ENCODE measurements at regions not wholly inside any gene's neighbourhood (a gene's known extent, or its start where the extent isn't known, plus 50 kb on each side); places are given as distances from the start of the nearest gene placed in this dataset.

- TF ChIP-seq, protein P1, sequence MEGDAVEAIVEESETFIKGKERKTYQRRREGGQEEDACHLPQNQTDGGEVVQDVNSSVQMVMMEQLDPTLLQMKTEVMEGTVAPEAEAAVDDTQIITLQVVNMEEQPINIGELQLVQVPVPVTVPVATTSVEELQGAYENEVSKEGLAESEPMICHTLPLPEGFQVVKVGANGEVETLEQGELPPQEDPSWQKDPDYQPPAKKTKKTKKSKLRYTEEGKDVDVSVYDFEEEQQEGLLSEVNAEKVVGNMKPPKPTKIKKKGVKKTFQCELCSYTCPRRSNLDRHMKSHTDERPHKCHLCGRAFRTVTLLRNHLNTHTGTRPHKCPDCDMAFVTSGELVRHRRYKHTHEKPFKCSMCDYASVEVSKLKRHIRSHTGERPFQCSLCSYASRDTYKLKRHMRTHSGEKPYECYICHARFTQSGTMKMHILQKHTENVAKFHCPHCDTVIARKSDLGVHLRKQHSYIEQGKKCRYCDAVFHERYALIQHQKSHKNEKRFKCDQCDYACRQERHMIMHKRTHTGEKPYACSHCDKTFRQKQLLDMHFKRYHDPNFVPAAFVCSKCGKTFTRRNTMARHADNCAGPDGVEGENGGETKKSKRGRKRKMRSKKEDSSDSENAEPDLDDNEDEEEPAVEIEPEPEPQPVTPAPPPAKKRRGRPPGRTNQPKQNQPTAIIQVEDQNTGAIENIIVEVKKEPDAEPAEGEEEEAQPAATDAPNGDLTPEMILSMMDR (IDR thresholded peaks at IDR 0.05), result no peak
- no peak for TF ChIP-seq POLR2A (IDR thresholded peaks at IDR 0.05)
- TF ChIP-seq POLR2AphosphoS5 (IDR thresholded peaks at IDR 0.05), result no peak
- no peak for TF ChIP-seq EP300 (IDR thresholded peaks at IDR 0.05)
These were observed 698.2 kb downstream of the PCDH17 start for GRCh38 chr13:58329746-58330145.

Data from gastroesophageal sphincter (tissue), 3 donors.